CMK (cell line): ENCODE measurements at regions not wholly inside any gene's neighbourhood (a gene's known extent, or its start where the extent isn't known, plus 50 kb on each side); places are given as distances from the start of the nearest gene placed in this dataset.
"Not testable (repeated sequence)": the region's sequence is repeated elsewhere in the genome, so short reads cannot be mapped to it uniquely, and the experiment has no call there.

Experiments
- DNase-seq: peaks from one replicate; pipeline ENCODE4 v3.0.0-alpha.2; 2010; ENCODE audit warnings: low read depth

- no peak for DNase-seq
Observed at GRCh38 chr3:158026236-158026635, 80.0 kb downstream of the SHOX2 start.

DNA sequence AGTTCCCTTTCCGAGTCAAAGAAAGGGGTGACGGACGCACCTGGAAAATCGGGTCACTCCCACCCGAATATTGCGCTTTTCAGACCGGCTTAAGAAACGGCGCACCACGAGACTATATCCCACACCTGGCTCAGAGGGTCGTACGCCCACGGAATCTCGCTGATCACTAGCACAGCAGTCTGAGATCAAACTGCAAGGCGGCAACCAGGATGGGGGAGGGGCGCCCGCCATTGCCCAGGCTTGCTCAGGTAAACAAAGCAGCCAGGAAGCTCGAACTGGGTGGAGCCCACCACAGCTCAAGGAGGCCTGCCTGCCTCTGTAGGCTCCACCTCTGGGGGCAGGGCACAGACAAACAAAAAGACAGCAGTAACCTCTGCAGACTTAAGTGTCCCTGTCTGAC is 86.3 kb downstream of the SHOX2 start:
- not testable (repeated sequence) for DNase-seq

DNA sequence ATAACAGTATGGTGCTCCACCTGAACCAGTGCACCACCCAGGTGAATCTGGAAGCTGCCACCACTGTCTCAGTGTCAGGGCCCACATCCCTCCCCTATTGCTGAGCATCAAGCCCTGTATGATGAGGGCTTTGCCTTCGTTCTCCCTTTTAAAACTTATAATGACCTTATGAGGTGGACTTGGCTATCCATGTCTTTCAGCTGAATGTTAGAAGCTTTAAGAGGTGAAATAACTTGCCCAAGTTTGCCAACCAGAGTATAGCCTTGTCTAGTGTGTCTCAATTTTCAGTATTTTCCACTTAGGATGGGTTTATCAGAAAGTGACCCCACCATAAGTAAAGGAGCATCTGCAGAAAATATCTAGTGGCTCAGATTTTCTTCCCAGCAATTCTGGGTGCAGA is 87.8 kb downstream of the SHOX2 start:
- DNase-seq: no peak

DNA sequence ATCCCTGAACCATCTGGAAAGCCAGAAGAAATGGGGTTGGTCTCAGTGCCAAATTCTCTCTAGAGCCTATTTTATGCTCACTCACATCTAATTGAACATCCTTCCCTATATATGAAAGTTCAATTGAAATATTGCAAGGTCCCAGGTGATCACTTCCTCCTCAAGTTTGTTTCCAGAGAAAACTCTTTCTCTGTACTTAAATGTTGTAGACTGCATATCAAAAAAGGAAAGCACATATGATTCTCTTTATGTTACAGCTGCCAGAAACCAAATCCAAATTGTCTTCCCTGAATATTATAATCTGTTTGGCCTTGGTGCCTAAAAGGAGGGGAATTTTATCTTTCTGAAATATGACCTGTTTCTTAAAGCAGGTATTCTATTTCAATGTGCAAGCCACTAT is 93.3 kb downstream of the SHOX2 start:
- no peak for DNase-seq

DNA sequence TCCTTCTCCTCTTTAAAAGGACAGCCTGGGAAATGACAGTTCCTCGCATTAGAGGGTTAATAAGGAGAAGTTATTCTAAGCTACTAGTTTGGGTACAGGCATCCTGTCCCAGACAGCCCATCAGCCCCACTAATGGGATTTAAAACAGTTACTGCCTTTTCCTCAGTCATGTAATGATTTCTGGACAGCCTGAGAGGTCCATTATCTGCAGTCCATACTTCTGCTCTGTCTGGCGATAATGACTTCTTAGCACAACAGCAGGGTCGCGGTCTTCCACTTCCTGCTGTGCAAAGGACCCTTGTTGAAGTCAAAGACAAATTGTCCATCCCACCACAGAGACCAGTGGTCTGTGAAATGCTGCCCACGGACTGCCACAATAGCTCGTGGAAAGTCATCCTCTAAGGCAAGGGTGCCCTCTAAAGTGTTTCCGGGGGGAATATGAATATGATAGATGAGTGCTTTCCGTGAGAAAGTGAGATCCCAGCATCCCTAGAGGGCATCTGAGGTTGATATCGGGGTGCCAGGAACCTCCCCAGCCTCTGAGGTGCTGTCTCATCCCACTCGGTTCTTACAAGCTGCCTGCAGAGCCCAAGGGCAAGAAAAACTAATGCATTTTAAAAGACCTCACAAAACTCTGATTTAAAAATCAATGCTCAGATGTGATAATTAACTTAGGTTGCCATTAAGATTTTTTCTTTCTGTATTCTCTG is 100.7 kb downstream of the SHOX2 start:
- DNase-seq: no peak

DNA sequence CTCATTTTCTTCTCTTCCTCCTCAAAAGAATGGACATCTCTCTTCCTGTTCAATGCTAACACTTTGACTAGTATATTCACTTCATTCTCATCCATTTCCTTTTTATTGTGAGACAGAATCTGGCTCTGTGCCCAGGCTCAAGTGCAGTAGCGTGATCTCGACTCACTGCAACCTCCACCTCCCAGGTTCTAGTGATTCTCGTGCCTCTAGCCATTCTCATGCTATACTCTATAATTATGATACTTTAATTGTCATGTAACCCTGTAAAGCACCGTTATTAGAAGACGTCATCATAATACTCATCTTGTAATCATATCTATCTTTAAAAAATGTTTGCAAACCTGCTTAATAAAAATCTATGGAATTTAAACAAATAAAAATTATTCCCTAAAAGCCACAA is 107.0 kb downstream of the SHOX2 start:
- no peak for DNase-seq

GRCh38 chr3:157982359-157982758 is 123.9 kb downstream of the SHOX2 start:
- no peak for DNase-seq

DNA sequence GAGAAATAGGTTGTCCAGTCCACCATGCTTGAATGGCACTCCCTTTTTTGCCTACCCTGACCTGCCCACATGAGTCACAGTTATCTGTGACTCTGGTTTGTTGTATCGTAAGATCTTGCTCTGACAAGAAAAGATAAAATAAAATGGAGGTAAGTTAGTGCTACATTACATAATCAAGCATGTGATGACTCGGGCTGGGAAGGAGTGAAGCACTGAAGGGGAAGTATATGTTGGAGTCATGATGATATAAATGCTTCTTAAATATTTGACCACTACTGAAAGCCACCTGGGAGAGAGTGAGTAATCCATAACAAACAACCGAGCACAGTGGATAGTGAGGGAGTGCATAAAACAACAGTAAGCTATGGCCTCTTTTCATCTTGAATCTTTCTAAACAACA is 124.4 kb downstream of the SHOX2 start:
- DNase-seq: no peak

DNA sequence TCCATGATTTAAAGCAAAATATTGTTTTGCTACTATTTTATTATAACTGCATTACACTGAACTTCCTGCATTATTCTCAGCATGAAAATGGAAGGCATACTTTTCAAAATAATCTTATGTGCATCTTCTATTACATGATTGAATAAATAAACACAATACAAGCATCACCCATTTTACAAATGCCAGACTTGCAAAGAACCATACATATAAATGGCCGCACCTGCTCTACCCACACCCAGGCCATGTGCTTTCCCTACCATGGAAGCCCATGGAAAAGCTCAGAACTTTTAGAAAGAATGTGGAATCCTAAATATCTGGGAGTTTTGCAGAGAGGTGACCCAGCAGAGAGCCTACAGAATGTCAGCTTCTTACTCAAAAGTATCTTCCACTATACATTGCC is 127.2 kb downstream of the SHOX2 start:
- no peak for DNase-seq

- DNase-seq: no peak
Observed at GRCh38 chr3:157961665-157962064, 144.6 kb downstream of the SHOX2 start.

DNA sequence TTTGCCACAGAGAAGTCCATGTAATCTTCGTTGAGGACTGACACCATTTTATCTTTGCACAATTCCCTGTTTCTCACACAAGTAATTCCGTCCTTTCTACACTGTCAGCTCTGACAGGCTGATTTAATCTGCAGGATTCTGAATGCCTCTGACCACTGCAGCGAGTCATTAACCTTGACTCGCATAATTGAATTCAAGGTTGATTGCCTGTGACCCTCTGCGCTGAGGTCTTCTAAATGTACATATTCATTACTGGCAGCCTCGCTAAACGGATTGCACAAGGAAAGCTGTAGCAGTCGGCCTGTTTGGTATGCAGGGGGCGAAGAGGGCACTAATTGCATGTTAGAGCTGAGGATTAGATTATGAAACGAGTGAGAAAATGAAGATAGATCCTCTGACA is 147.8 kb downstream of the SHOX2 start:
- no peak for DNase-seq

DNA sequence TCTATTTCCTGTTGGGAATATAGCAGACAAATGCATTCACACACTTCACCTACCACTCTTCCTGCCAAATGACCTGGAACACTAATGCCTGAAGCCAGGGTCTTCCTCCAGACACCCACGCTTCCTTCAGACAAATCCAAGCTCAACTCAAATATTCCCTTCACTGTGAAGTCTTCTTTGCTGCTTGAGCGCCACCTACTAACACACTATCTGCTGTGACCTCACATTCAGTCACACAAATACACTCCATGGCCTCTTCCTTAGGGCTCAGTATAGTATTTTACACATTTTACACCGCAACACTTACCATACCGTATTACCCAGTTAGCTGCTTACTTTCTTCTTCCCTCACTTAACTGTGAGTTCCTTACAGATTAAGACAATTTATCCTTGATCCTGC is 149.4 kb downstream of the SHOX2 start:
- DNase-seq: no peak

- no peak for DNase-seq
Observed at GRCh38 chr3:157956176-157956575, 150.0 kb downstream of the SHOX2 start.

DNA sequence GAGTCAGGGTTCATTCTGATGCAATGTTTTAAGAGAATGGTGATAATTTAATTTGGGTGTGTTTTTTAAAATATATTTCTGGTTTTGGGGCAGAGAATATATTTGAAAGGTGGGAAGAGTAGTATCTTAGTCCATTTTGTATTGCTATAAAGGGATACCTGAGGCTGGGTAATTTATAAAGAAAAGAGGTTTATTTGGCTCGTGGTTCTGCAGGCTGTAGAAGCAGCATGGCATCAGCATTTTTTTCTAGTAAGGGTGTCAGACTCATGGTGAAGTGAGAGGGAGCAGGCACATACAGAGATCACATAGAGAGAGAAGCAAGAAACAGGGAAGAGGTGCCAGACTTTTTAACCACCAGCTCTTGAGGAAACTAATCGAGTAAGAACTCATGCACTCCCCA is 152.7 kb downstream of the SHOX2 start:
- DNase-seq: no peak

DNA sequence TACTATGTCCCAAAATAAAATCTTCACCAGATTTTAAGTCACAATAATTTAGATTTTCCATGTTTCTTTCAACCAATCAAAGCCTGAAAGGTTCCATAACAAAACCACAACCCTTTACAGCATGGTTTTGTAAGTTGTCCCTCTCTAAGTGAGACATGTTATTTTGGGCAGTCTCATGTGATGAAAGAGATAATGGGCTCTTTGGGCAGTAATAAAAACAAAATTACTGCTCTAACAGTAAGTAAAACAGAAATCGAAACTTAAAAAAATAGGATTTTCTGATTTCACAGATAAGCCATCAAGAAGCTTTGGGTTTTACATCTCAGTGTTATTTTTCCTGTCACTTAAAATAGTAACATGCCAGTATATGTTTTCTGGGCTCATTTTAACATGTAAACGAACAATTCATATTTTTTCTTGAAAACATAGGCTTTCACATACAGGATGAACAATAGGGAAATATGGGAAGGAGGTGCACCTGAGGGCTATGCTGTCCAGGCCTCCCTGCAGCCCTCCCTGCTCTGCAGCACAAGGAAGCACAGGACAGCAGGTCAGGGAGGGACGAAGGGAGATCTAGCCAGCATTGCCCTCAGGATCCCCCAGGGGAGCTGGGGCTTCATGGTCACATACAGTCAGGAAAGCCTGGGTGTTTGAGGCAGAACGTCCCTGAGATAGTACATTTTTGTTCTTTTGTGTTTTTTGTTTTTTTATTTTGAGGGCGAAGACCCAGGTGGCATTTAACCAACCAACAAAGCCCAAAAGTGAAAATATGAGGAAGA is 157.4 kb downstream of the SHOX2 start:
- no peak for DNase-seq

GRCh38 chr3:157939166-157939565 is 167.1 kb downstream of the SHOX2 start:
- DNase-seq: no peak

- no peak for DNase-seq
Observed at GRCh38 chr3:157938154-157938779, 168.0 kb downstream of the SHOX2 start.

GRCh38 chr3:157931517-157931916 is 174.7 kb downstream of the SHOX2 start:
- no peak for DNase-seq

GRCh38 chr3:157930000-157930780 is 176.0 kb downstream of the SHOX2 start:
- no peak for DNase-seq

- DNase-seq: no peak
Observed at GRCh38 chr3:157926822-157927221, 179.4 kb downstream of the SHOX2 start.

DNA sequence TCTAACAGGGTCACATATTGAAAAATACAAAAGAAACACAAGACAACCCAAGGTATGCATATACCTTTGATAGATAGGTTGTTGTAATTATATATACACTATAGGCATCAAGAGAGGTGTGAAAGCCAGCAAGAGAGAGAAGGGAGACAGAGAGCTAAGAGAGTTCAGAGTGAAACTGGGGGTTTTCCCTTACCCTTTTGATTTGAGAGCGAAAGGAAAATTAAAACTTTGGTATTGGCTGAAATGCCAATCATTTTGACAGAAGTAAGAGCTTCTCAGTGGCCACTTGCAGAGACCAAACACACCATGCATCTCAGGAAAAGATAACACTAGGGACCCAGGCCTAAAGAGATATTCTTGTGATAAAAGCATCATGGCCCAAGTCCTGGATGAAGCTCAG is 183.6 kb downstream of the SHOX2 start:
- no peak for DNase-seq

DNA sequence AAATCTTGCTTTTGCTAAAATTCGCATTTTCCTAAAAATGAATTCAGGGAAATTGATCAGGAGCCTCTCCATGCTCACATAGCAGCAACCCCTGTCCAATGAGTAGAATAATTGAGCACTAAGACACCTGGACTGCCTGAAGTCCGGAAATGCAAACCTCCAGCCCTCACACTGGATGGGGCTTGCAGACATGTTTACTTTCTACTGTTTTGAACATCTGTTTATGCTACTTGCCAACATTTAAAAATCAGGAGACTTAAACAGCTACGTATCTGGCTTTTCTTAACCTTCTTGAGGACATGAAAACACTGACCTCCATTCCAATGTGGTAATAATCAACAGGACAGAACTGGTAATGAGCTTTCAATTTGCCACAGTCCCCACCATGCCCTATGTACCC is 184.4 kb downstream of the SHOX2 start:
- DNase-seq: no peak
